PC-3 (cell line): ENCODE measurements at regions not wholly inside any gene's neighbourhood (a gene's known extent, or its start where the extent isn't known, plus 50 kb on each side); places are given as distances from the start of the nearest gene placed in this dataset.

Source experiments
- ATAC-seq: fragments of 200-7000 bp; cut with Tn5 transposase; 2 replicates; pipeline ENCODE4 v1.9.1; 2020; ENCODE audit warnings: mild to moderate bottlenecking, moderate library complexity
- BruUV-seq: library from RNA; stranded (reverse); fragments of 400-500 nt; replicated peaks from 2 replicates; lab custom pipeline; 2021; lab: Mats Ljungman, UMichigan
- CTCF ChIA-PET: fragments of 300-600 bp; sonication (Branson Sonifier 250); formaldehyde crosslinking; loops from one replicate; lab custom pipeline; 2022; ENCODE audit warnings: antibody characterized with exemption; lab: Charles Lee
- POLR2A ChIA-PET: fragments of 300-600 bp; sonication (Branson Sonifier 250); formaldehyde crosslinking; loops from one replicate; lab custom pipeline; 2022; ENCODE audit warnings: antibody characterized with exemption; ENCODE audit not compliant: unreplicated experiment; lab: Charles Lee
- DNase-seq: peaks from one replicate; pipeline ENCODE4 v3.0.0-alpha.2; 2015
- H2AFZ ChIP-seq: fragments of 300-600 bp; sonication (generic); 2 replicates; pipeline ENCODE4 v1.6.0; 2016; ENCODE audit warnings: antibody characterized with exemption, low read length
- H3F3A ChIP-seq: fragments of 300-600 bp; sonication (generic); one replicate; pipeline ENCODE4 v1.6.0; 2017; ENCODE audit warnings: antibody characterized with exemption, low read length, control low read depth, mild to moderate bottlenecking; ENCODE audit not compliant: unreplicated experiment
- H3K27ac ChIP-seq: fragments of 300-600 bp; sonication (generic); 2 replicates; pipeline ENCODE4 v1.5.1; 2016; ENCODE audit warnings: mild to moderate bottlenecking, low read length
- H3K27me3 ChIP-seq: fragments of 300-600 bp; sonication (generic); 2 replicates; pipeline ENCODE4 v1.6.1; 2016; ENCODE audit warnings: low read length, mixed read lengths
- H3K36me3 ChIP-seq: fragments of 300-600 bp; sonication (generic); 2 replicates; pipeline ENCODE4 v1.6.1; 2016; ENCODE audit warnings: low read depth, mixed run types, low read length, mixed read lengths
- H3K4me1 ChIP-seq: fragments of 300-600 bp; sonication (generic); 2 replicates; pipeline ENCODE4 v1.5.1; 2016; ENCODE audit warnings: low read length; ENCODE audit not compliant: insufficient read depth
- H3K4me2 ChIP-seq: fragments of 300-600 bp; sonication (generic); 2 replicates; pipeline ENCODE4 v1.6.0; 2016; ENCODE audit warnings: low read length
- H3K4me3 ChIP-seq: fragments of 300-600 bp; sonication (generic); 2 replicates; pipeline ENCODE4 v1.5.1; 2016; ENCODE audit warnings: mild to moderate bottlenecking, low read length, mixed read lengths
- H3K79me2 ChIP-seq: fragments of 300-600 bp; sonication (generic); 2 replicates; pipeline ENCODE4 v1.6.1; 2017; ENCODE audit warnings: low read length, mixed read lengths
- H3K9ac ChIP-seq: fragments of 300-600 bp; sonication (generic); 2 replicates; pipeline ENCODE4 v1.6.0; 2016; ENCODE audit warnings: mild to moderate bottlenecking, low read length
- H3K9me2 ChIP-seq: fragments of 300-600 bp; sonication (generic); replicated peaks from 2 replicates; pipeline ENCODE4 v1.6.1; 2016; ENCODE audit warnings: mixed run types, low read length, mixed read lengths
- H3K9me3 ChIP-seq: fragments of 300-600 bp; sonication (generic); 2 replicates; pipeline ENCODE4 v1.6.1; 2016; ENCODE audit warnings: low read length, mixed read lengths
- H4K20me1 ChIP-seq: fragments of 300-600 bp; sonication (generic); 2 replicates; pipeline ENCODE4 v1.6.1; 2016; ENCODE audit warnings: low read length, mixed read lengths
- EZH2 ChIP-seq: fragments of 300-600 bp; sonication (generic); IDR thresholded peaks from one replicate; pipeline ENCODE4 v1.6.1; 2017; ENCODE audit warnings: antibody characterized with exemption, mild to moderate bottlenecking, low read length; ENCODE audit not compliant: unreplicated experiment
- EZH2phosphoT487 ChIP-seq: fragments of 300-600 bp; sonication (generic); IDR thresholded peaks from 2 replicates; pipeline ENCODE4 v1.6.1; 2018; ENCODE audit warnings: mild to moderate bottlenecking, antibody characterized with exemption, low read length, borderline replicate concordance
- intact Hi-C: fragments of 100-400 bp; cut with micrococcal nuclease; formaldehyde crosslinking; loops from 2 replicates; pipeline ENCODE4 v1.9.0; 2023
- TF ChIP-seq, protein P1 (sequence below): fragments of 300-600 bp; sonication (generic); conservative IDR thresholded peaks from 2 replicates; pipeline ENCODE4 v1.5.1; 2017; ENCODE audit warnings: antibody characterized with exemption, low read depth, mild to moderate bottlenecking, low read length

GRCh38 chr7:144907577-144907976, 71.7 kb upstream of the TPK1 start:
- Histone ChIP-seq H4K20me1 (no peaks in the 10 kb centered on the region), H2AFZ (no peak overlapping the region), H3K4me3 (no peak overlapping the region), H3F3A (no peaks in the 10 kb centered on the region), H3K27ac (no peak overlapping the region), H3K9me3 (no peaks in the 10 kb centered on the region), H3K9ac (no peak overlapping the region), H3K9me2 (no peaks in the 10 kb centered on the region), H3K27me3 (peaks cover 28% of the 10 kb centered on the region), H3K36me3 (no peaks in the 10 kb centered on the region), H3K79me2 (no peaks in the 10 kb centered on the region), H3K4me1 (no peaks in the 10 kb centered on the region), H3K4me2 (no peak overlapping the region)
- intact Hi-C loops: no loop called here
- CTCF ChIA-PET: no interaction called here
- ATAC-seq (no peak), DNase-seq (no peak)
- BruUV-seq: no TSS peak
- POLR2A ChIA-PET: no interaction called here
- TF ChIP-seq EZH2phosphoT487: no peak
- no peak for TF ChIP-seq EZH2
- TF ChIP-seq, protein P1, sequence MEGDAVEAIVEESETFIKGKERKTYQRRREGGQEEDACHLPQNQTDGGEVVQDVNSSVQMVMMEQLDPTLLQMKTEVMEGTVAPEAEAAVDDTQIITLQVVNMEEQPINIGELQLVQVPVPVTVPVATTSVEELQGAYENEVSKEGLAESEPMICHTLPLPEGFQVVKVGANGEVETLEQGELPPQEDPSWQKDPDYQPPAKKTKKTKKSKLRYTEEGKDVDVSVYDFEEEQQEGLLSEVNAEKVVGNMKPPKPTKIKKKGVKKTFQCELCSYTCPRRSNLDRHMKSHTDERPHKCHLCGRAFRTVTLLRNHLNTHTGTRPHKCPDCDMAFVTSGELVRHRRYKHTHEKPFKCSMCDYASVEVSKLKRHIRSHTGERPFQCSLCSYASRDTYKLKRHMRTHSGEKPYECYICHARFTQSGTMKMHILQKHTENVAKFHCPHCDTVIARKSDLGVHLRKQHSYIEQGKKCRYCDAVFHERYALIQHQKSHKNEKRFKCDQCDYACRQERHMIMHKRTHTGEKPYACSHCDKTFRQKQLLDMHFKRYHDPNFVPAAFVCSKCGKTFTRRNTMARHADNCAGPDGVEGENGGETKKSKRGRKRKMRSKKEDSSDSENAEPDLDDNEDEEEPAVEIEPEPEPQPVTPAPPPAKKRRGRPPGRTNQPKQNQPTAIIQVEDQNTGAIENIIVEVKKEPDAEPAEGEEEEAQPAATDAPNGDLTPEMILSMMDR: no peak

DNA sequence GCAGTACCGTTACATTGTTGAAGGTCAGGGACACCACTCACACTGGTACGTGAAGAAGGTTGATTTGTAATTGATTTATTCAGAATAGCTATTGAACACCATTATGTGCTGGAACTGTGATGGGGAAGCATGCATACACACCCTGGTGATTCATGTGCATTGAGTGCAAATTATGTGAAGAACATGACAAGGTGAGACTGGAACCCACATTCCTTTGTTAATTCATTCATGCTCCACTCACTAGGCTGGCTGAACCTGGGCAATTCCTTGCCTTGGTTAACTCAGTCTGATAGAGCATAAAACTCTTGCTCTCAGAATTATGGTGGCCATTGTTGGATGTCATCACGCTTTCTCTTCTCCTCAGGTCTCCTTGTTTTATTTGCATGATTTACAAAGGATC, 67.3 kb upstream of the TPK1 start:
- ChIA-PET CTCF (no interaction called here), POLR2A (no interaction called here)
- Histone ChIP-seq H3K4me3 (no peak overlapping the region), H3K27me3 (peaks cover 6% of the 10 kb centered on the region), H3K9me2 (no peaks in the 10 kb centered on the region), H4K20me1 (no peaks in the 10 kb centered on the region), H3K9ac (no peak overlapping the region), H3K9me3 (no peaks in the 10 kb centered on the region), H3F3A (no peaks in the 10 kb centered on the region), H3K36me3 (no peaks in the 10 kb centered on the region), H3K4me2 (no peak overlapping the region), H3K27ac (no peak overlapping the region), H3K79me2 (no peaks in the 10 kb centered on the region), H3K4me1 (no peaks in the 10 kb centered on the region), H2AFZ (no peak overlapping the region)
- ATAC-seq: no peak
- intact Hi-C loops: no loop called here
- TF ChIP-seq, protein P1: no peak
- no peak for DNase-seq
- no TSS peak for BruUV-seq

DNA sequence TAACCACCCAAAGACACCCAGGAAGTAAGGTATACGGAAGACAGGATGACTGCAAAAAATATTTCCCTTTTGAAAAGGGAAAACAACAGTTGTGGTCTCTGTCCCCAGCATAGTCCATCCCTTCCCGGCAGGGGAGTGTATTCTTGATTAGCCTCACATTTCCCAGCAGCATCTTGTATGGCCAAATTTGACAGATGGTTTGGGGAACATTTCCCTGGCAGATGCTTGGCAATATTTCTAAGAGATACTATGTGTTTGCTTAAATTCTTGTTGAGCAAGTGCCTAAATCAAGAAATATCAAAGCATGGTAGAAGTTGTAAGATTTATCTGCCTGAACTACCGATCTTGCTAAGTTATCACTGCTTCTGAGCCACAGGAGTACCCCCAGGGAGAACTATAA, 56.9 kb upstream of the TPK1 start:
- Histone ChIP-seq H3K79me2 (no peaks in the 10 kb centered on the region), H3K9ac (no peak overlapping the region), H3K27ac (no peak overlapping the region), H3K4me1 (no peaks in the 10 kb centered on the region), H4K20me1 (no peaks in the 10 kb centered on the region), H3K9me3 (no peaks in the 10 kb centered on the region), H3K36me3 (no peaks in the 10 kb centered on the region), H3K27me3 (peaks cover 64% of the 10 kb centered on the region), H2AFZ (no peak overlapping the region), H3F3A (no peaks in the 10 kb centered on the region), H3K4me3 (no peak overlapping the region), H3K9me2 (no peaks in the 10 kb centered on the region), H3K4me2 (no peak overlapping the region)
- intact Hi-C loops: no loop called here
- DNase-seq (no peak), ATAC-seq (no peak)
- CTCF ChIA-PET: interaction anchor here (0.5 kb wide), 1 partner anchor 33 kb away, joined by 3 read pairs; no protein-coding TSS in a partner anchor
- POLR2A ChIA-PET: no interaction called here
- TF ChIP-seq, protein P1: no peak
- no peak for TF ChIP-seq EZH2
- TF ChIP-seq EZH2phosphoT487: no peak
- no TSS peak for BruUV-seq
